Glutamatergic neuron (in vitro differentiated cells): ENCODE measurements at regions not wholly inside any gene's neighbourhood (a gene's known extent, or its start where the extent isn't known, plus 50 kb on each side); places are given as distances from the start of the nearest gene placed in this dataset.

Experiments used
- DNase-seq: peaks from one replicate; pipeline ENCODE4 v3.0.0; 2022
- H3K27ac Mint-ChIP-seq: one replicate; pipeline ENCODE4 v1.8.0; 2020; ENCODE audit warnings: mild to moderate bottlenecking, mixed read lengths, inconsistent platforms; ENCODE audit not compliant: unreplicated experiment
- H3K27me3 Mint-ChIP-seq: one replicate; pipeline ENCODE4 v1.8.0; 2020; ENCODE audit warnings: mild to moderate bottlenecking, moderate library complexity, mixed read lengths, inconsistent platforms; ENCODE audit not compliant: unreplicated experiment
- H3K36me3 Mint-ChIP-seq: one replicate; pipeline ENCODE4 v1.8.0; 2020; ENCODE audit warnings: mild to moderate bottlenecking, mixed read lengths, inconsistent platforms; ENCODE audit not compliant: unreplicated experiment
- H3K4me1 Mint-ChIP-seq: one replicate; pipeline ENCODE4 v1.8.0; 2020; ENCODE audit warnings: mild to moderate bottlenecking, low read depth, mixed read lengths, inconsistent platforms; ENCODE audit not compliant: unreplicated experiment
- H3K4me3 Mint-ChIP-seq: one replicate; pipeline ENCODE4 v1.8.0; 2020; ENCODE audit warnings: mild to moderate bottlenecking, mixed read lengths, inconsistent platforms; ENCODE audit not compliant: unreplicated experiment
- H3K9me3 Mint-ChIP-seq: one replicate; pipeline ENCODE4 v1.8.0; 2020; ENCODE audit warnings: mild to moderate bottlenecking, moderate library complexity, mixed read lengths, inconsistent platforms; ENCODE audit not compliant: unreplicated experiment
- TF ChIP-seq, protein P1 (sequence below): fragments of 200-600 bp; sonication (generic); IDR thresholded peaks from one replicate; pipeline ENCODE4 v1.5.0; 2021; ENCODE audit not compliant: partially characterized antibody, unreplicated experiment

DNA sequence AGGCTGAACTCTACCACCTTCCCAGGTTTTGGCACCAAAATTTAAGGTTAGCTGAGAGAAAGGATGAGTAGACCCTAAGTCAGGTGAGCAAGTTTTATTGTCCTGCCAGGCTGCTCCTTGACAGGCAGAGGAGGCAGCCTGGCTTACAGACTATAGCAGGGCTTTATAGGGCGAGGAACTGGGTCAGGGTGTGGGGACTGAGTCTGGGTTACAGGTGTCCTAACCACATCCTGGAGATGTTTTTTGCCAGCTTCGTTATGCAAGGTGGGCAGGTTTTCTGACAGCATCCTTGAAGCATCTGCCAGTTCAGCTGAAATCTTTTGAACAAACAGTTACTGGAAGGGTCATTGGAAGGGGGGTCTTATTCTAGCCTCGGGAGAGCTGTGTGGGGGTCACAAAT lies 905.7 kb upstream of the SLITRK5 start:
- no peak for DNase-seq
- peaks cover 3% of the 10 kb centered on the region for H3K9me3 Mint-ChIP-seq
- H3K4me3 Mint-ChIP-seq, result no peak overlapping the region
- H3K4me1 Mint-ChIP-seq, result no peaks in the 10 kb centered on the region
- H3K27me3 Mint-ChIP-seq, result peaks cover 11% of the 10 kb centered on the region
- TF ChIP-seq, protein P1, sequence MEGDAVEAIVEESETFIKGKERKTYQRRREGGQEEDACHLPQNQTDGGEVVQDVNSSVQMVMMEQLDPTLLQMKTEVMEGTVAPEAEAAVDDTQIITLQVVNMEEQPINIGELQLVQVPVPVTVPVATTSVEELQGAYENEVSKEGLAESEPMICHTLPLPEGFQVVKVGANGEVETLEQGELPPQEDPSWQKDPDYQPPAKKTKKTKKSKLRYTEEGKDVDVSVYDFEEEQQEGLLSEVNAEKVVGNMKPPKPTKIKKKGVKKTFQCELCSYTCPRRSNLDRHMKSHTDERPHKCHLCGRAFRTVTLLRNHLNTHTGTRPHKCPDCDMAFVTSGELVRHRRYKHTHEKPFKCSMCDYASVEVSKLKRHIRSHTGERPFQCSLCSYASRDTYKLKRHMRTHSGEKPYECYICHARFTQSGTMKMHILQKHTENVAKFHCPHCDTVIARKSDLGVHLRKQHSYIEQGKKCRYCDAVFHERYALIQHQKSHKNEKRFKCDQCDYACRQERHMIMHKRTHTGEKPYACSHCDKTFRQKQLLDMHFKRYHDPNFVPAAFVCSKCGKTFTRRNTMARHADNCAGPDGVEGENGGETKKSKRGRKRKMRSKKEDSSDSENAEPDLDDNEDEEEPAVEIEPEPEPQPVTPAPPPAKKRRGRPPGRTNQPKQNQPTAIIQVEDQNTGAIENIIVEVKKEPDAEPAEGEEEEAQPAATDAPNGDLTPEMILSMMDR, result no peak
- no peak overlapping the region for H3K27ac Mint-ChIP-seq
- H3K36me3 Mint-ChIP-seq, result no peaks in the 10 kb centered on the region

DNA sequence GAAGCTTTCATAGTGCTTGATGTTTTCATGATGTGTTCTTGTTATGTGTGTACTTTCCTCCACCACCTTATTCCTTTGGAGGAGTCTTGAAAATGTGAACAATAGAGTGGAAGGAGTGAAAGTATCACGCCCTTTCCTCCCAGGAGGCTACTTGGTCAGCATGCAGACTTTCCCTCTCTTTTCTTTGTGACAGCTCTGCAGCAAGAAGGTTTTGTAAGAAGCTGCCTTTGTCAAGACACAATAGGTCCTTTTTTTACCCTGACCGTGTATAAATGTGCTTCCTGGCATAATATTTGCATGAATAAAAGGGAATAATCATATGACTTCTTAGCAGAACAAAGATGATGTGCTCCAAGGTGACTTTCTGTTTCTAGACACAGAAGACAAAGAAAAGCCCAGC lies 882.6 kb upstream of the SLITRK5 start:
- Mint-ChIP-seq H3K27me3 (peaks cover 1% of the 10 kb centered on the region), H3K4me1 (peaks cover 15% of the 10 kb centered on the region), H3K36me3 (no peaks in the 10 kb centered on the region), H3K4me3 (no peak overlapping the region), H3K27ac (no peak overlapping the region), H3K9me3 (peaks cover 9% of the 10 kb centered on the region)
- DNase-seq, result no peak
- TF ChIP-seq, protein P1, result no peak

DNA sequence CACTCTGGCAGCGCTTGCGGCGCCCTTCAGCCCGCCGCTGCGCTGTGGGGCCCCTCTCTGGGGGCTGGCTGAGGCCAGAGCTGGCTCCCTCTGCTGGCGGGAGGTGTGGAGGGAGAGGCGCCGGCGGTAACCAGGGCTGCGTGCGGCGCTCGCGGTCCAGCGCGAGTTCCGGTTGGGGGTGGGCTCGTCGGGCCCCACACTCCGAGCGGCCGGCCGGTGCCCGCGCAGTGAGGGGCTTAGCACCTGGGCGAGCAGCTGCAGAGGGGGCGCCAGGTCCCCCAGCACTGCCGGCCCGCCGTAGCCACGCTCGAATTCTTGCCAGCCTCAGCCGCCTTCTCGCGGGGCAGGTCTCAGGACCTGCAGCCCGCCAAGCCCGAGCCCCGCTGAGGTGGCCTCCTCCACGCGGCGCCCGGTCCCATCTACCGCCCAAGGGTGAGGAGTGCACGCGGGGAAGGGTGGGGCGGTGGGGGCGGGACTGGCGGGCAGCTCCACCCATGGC lies 879.0 kb upstream of the SLITRK5 start:
- Mint-ChIP-seq H3K27ac (no peak overlapping the region), H3K9me3 (peaks cover 5% of the 10 kb centered on the region), H3K27me3 (no peaks in the 10 kb centered on the region), H3K4me1 (peaks cover 5% of the 10 kb centered on the region), H3K4me3 (no peak overlapping the region), H3K36me3 (no peaks in the 10 kb centered on the region)
- no peak for DNase-seq
- TF ChIP-seq, protein P1, result no peak

DNA sequence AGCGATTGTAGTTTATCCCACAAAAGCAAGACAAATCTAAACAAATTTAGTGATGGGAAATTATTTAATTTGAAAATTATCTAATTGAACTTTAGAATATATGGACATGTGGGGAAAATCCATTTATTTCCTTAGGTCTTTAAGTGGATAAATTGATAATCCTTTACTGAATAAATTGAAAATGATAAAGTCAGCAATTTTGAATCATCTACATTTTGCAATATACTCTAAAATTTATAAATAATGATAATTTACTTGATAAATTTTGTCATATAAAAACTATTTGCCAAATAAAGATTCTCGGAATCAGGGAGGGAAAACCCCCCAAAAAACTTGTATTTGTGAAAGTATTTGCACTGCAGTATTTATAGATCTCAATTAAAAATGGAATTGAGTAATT lies 875.3 kb upstream of the SLITRK5 start:
- no peak overlapping the region for H3K27ac Mint-ChIP-seq
- peaks cover 5% of the 10 kb centered on the region for H3K9me3 Mint-ChIP-seq
- peaks cover 7% of the 10 kb centered on the region for H3K36me3 Mint-ChIP-seq
- no peak for DNase-seq
- TF ChIP-seq, protein P1, result no peak
- H3K4me3 Mint-ChIP-seq, result no peak overlapping the region
- H3K27me3 Mint-ChIP-seq, result no peaks in the 10 kb centered on the region
- no peaks in the 10 kb centered on the region for H3K4me1 Mint-ChIP-seq

DNA sequence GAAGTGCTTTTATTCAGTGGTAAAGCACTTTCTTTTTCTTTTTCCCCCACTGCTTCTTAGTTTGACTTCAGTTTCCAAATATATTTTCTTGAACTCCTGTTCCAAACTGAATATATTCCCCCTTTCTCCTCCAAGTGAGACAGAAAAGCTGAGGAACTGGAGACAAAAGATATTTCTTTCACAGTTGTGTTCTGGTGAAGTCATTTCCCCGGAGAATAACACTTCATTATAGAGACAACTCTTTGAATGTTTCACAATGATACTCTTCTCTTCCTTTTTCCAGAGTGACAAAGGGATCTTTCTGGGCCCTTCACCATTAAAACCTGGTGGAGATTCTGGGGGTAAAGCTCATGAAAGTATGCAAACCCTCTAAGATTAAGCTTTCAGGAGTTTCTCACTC lies 860.8 kb upstream of the SLITRK5 start:
- Mint-ChIP-seq H3K27me3 (no peaks in the 10 kb centered on the region), H3K9me3 (no peaks in the 10 kb centered on the region), H3K4me3 (no peak overlapping the region), H3K27ac (no peak overlapping the region), H3K4me1 (peaks cover 7% of the 10 kb centered on the region), H3K36me3 (no peaks in the 10 kb centered on the region)
- TF ChIP-seq, protein P1, result no peak
- DNase-seq, result no peak
